H1 (cell line): ENCODE measurements at regions not wholly inside any gene's neighbourhood (a gene's known extent, or its start where the extent isn't known, plus 50 kb on each side); places are given as distances from the start of the nearest gene placed in this dataset.

ENCODE experiments used
- CTCF ChIA-PET: fragments of 300-600 bp; sonication (Branson Sonifier 250); formaldehyde crosslinking; loops from one replicate; lab custom pipeline; 2021; ENCODE audit not compliant: partially characterized antibody; lab: Charles Lee
- POLR2A ChIA-PET: fragments of 300-600 bp; sonication (Branson Sonifier 250); formaldehyde crosslinking; loops from one replicate; lab custom pipeline; 2021; ENCODE audit warnings: inconsistent platforms; ENCODE audit not compliant: partially characterized antibody; lab: Charles Lee
- DNase-seq, 2 experiments: peaks; one replicate each; pipeline versions ENCODE4 v3.0.0 to v3.0.0-alpha.2; 2010 to 2022; ENCODE audit warnings: low spot score in 2 of 2, low read depth in 1 of 2, mixed read lengths in 1 of 2
- FAIRE-seq: peaks from 2 replicates; lab custom pipeline; 2011; peaks lifted over from hg19 to GRCh38; lab: Jason Lieb, UNC
- H2AFZ ChIP-seq: 2 replicates; pipeline ENCODE4 v1.8.1; 2012; ENCODE audit warnings: low read length, inconsistent platforms
- H2AK5ac ChIP-seq: 2 replicates; pipeline ENCODE4 v1.6.1; 2013; ENCODE audit warnings: low read depth, low read length
- H2BK120ac ChIP-seq: replicated peaks from 2 replicates; pipeline ENCODE3; 2013; ENCODE audit warnings: low read depth, low read length, inconsistent platforms
- H2BK12ac ChIP-seq: 2 replicates; pipeline ENCODE4 v1.6.1; 2013; ENCODE audit warnings: low read depth, low read length
- H2BK15ac ChIP-seq: 2 replicates; pipeline ENCODE4 v1.6.1; 2013; ENCODE audit warnings: low read length
- H2BK20ac ChIP-seq: 2 replicates; pipeline ENCODE4 v1.6.1; 2013; ENCODE audit warnings: low read length
- H2BK5ac ChIP-seq: 2 replicates; pipeline ENCODE4 v1.6.1; 2013; ENCODE audit warnings: low read depth, low read length
- H3K14ac ChIP-seq: 2 replicates; pipeline ENCODE4 v1.6.1; 2013; ENCODE audit warnings: inconsistent platforms; ENCODE audit not compliant: insufficient read length
- H3K18ac ChIP-seq: 2 replicates; pipeline ENCODE4 v1.6.1; 2013; ENCODE audit warnings: low read length; ENCODE audit errors: extremely low read depth
- H3K23ac ChIP-seq: 2 replicates; pipeline ENCODE4 v1.6.1; 2013; ENCODE audit warnings: inconsistent platforms; ENCODE audit not compliant: insufficient read length
- H3K23me2 ChIP-seq: 2 replicates; pipeline ENCODE4 v1.6.1; 2013; ENCODE audit warnings: low read depth, low read length
- H3K27ac ChIP-seq: 2 replicates; pipeline ENCODE4 v1.6.1; 2011; ENCODE audit warnings: low read depth, low read length, inconsistent platforms
- H3K27me3 ChIP-seq, 4 experiments: replicated peaks in 1 of 4; 1 replicate in 1 of 4; 2 replicates in 3 of 4; pipeline versions ENCODE4 v1.6.1 to v1.8.1; 2011 to 2013; ENCODE audit warnings: low read length in 3 of 4, mild to moderate bottlenecking in 3 of 4, inconsistent platforms in 2 of 4, mixed read lengths in 2 of 4, moderate library complexity in 1 of 4; ENCODE audit not compliant: control insufficient read depth in 3 of 4, insufficient read depth in 3 of 4; ENCODE audit errors: extremely low read depth in 1 of 4
- H3K36me3 ChIP-seq, 4 experiments: 2 replicates each; pipeline versions ENCODE4 v1.6.1 to v1.8.1; 2011 to 2013; ENCODE audit warnings: mild to moderate bottlenecking in 4 of 4, low read length in 3 of 4, moderate library complexity in 2 of 4, control low read depth in 1 of 4, inconsistent platforms in 1 of 4; ENCODE audit not compliant: insufficient read depth in 4 of 4, control insufficient read depth in 2 of 4
- H3K4ac ChIP-seq: replicated peaks from 2 replicates; pipeline ENCODE3; 2013; ENCODE audit warnings: low read length, low read depth, mixed read lengths, inconsistent platforms; ENCODE audit not compliant: insufficient read length
- H3K4me1 ChIP-seq, 4 experiments: replicated peaks in 1 of 4; 1 replicate in 1 of 4; 2 replicates in 3 of 4; pipeline versions ENCODE4 v1.6.1 to v1.8.1; 2011 to 2013; ENCODE audit warnings: low read length in 3 of 4, inconsistent platforms in 2 of 4, mixed read lengths in 1 of 4; ENCODE audit not compliant: insufficient read depth in 4 of 4, control insufficient read depth in 3 of 4
- H3K4me2 ChIP-seq, 2 experiments: 2 replicates each; pipeline versions ENCODE4 v1.6.1 to v1.8.1; 2011 to 2013; ENCODE audit warnings: low read depth in 2 of 2, low read length in 2 of 2, control low read depth in 1 of 2, inconsistent platforms in 1 of 2, mild to moderate bottlenecking in 1 of 2; ENCODE audit not compliant: insufficient read depth in 1 of 2
- H3K4me3 ChIP-seq, 4 experiments: fragments of 200-600, 300-600 bp in 1 of 4; sonication (generic), shearing (Covaris generic), sonication (Bioruptor Twin) in 1 of 4; 2 replicates each; pipeline versions ENCODE4 v1.5.1 to v1.8.1; 2011 to 2016; ENCODE audit warnings: low read length in 4 of 4, low read depth in 3 of 4, control low read depth in 2 of 4, inconsistent platforms in 2 of 4, mild to moderate bottlenecking in 2 of 4, mixed read lengths in 1 of 4, moderate library complexity in 1 of 4; ENCODE audit not compliant: insufficient read depth in 2 of 4; ENCODE audit errors: extremely low read depth in 1 of 4
- H3K56ac ChIP-seq: replicated peaks from 2 replicates; pipeline ENCODE3; 2013; ENCODE audit warnings: low read depth, mild to moderate bottlenecking, mixed read lengths, low read length, inconsistent platforms; ENCODE audit not compliant: insufficient read length
- H3K79me1 ChIP-seq: 2 replicates; pipeline ENCODE4 v1.6.1; 2013; ENCODE audit warnings: low read depth, low read length, control low read depth
- H3K79me2 ChIP-seq, 2 experiments: 2 replicates each; pipeline versions ENCODE4 v1.6.1 to v1.8.1; 2012 to 2013; ENCODE audit warnings: low read length in 2 of 2, mild to moderate bottlenecking in 2 of 2, inconsistent platforms in 1 of 2; ENCODE audit not compliant: insufficient read depth in 2 of 2, control insufficient read depth in 1 of 2
- H3K9ac ChIP-seq, 4 experiments: replicated peaks in 1 of 4; 1 replicate in 1 of 4; 2 replicates in 3 of 4; pipeline versions ENCODE4 v1.6.1 to v1.8.1; 2011 to 2013; ENCODE audit warnings: low read depth in 3 of 4, low read length in 3 of 4, control low read depth in 2 of 4, mild to moderate bottlenecking in 2 of 4, moderate library complexity in 2 of 4, inconsistent platforms in 1 of 4; ENCODE audit errors: extremely low read depth in 1 of 4
- H3K9me3 ChIP-seq, 2 experiments: 2 replicates each; pipeline versions ENCODE4 v1.6.1 to v1.8.1; 2012 to 2013; ENCODE audit warnings: mild to moderate bottlenecking in 2 of 2, moderate library complexity in 2 of 2, control low read depth in 1 of 2, inconsistent platforms in 1 of 2, low read depth in 1 of 2, low read length in 1 of 2, mixed read lengths in 1 of 2; ENCODE audit not compliant: insufficient read depth in 2 of 2
- H4K20me1 ChIP-seq, 2 experiments: replicated peaks in 1 of 2; 2 replicates each; pipeline versions ENCODE3 to v1.8.1; 2011 to 2013; ENCODE audit warnings: inconsistent platforms in 2 of 2, low read length in 2 of 2, mild to moderate bottlenecking in 1 of 2; ENCODE audit not compliant: insufficient read depth in 2 of 2, control insufficient read depth in 1 of 2
- H4K5ac ChIP-seq: 2 replicates; pipeline ENCODE4 v1.6.1; 2013; ENCODE audit warnings: low read length, low read depth, mixed read lengths, inconsistent platforms; ENCODE audit not compliant: insufficient read length
- H4K8ac ChIP-seq: 2 replicates; pipeline ENCODE4 v1.8.0; 2013; ENCODE audit warnings: mild to moderate bottlenecking, moderate library complexity, low read length, inconsistent platforms; ENCODE audit not compliant: insufficient read depth; ENCODE audit errors: extremely low read depth
- H4K91ac ChIP-seq: replicated peaks from 2 replicates; pipeline ENCODE3; 2013; ENCODE audit warnings: low read length, mixed read lengths, inconsistent platforms; ENCODE audit not compliant: insufficient read length
- ATF2 ChIP-seq: IDR thresholded peaks from 2 replicates; pipeline ENCODE4 v1.6.1; 2012; ENCODE audit warnings: low read length, inconsistent platforms
- CTBP2 ChIP-seq: IDR thresholded peaks from 2 replicates; pipeline ENCODE4 v1.7.0; 2011; ENCODE audit warnings: borderline replicate concordance, mild to moderate bottlenecking, moderate library complexity, mixed read lengths, low read length; ENCODE audit not compliant: insufficient read depth, insufficient read length
- HDAC6 ChIP-seq: IDR thresholded peaks from one replicate; pipeline ENCODE4 v1.7.1; 2012; ENCODE audit warnings: low read depth, mild to moderate bottlenecking, inconsistent platforms, low read length, moderate library complexity
- KDM5A ChIP-seq: fragments of 200-600 bp; IDR thresholded peaks from 2 replicates; pipeline ENCODE4 v1.7.1; 2012; ENCODE audit warnings: mild to moderate bottlenecking, low read length, inconsistent platforms, mixed read lengths
- POLR2A ChIP-seq, 2 experiments: IDR thresholded peaks; 1 replicate in 1 of 2; 2 replicates in 1 of 2; pipeline ENCODE4 v1.6.1; 2011; ENCODE audit warnings: low read depth in 2 of 2, low read length in 2 of 2, mild to moderate bottlenecking in 2 of 2; ENCODE audit errors: control extremely low read depth in 1 of 2
- POLR2AphosphoS5 ChIP-seq: IDR thresholded peaks from 2 replicates; pipeline ENCODE4 v1.6.1; 2011; ENCODE audit warnings: low read depth, low read length
- POU5F1 ChIP-seq: IDR thresholded peaks from 2 replicates; pipeline ENCODE4 v1.6.1; 2011; ENCODE audit warnings: low read depth, mild to moderate bottlenecking, low read length, moderate library complexity
- RXRA ChIP-seq: IDR thresholded peaks from 2 replicates; pipeline ENCODE4 v1.6.1; 2011; ENCODE audit warnings: low read depth, mild to moderate bottlenecking, low read length, moderate library complexity; ENCODE audit not compliant: insufficient read depth
- TBP ChIP-seq: IDR thresholded peaks from 2 replicates; pipeline ENCODE4 v1.6.1; 2011; ENCODE audit warnings: low read depth, low read length, improper control_type of control experiment
- WGBS, 2 experiments: shearing (Covaris generic) in 1 of 2; methylation state at CpG; one replicate each; pipeline versions ENCODE4 v1.1.6 to v1.1.7; 2013 to 2015; ENCODE audit warnings: low lambda C conversion rate in 2 of 2, mixed read lengths in 2 of 2, inconsistent platforms in 1 of 2, low coverage in 1 of 2, missing lambda C conversion rate in 1 of 2; ENCODE audit not compliant: insufficient replicate concordance in 2 of 2, insufficient coverage in 1 of 2, insufficient read length in 1 of 2; ENCODE audit errors: extremely low coverage in 1 of 2, missing lambda C conversion rate in 1 of 2; 5-methylcytosine and 5-hydroxymethylcytosine counted together

GRCh38 chr5:179410291-179411160, 65.3 kb upstream of the ADAMTS2 start:
- no peak overlapping the region for H3K14ac ChIP-seq
- no peaks in the 10 kb centered on the region; a peak in 1 of 7 replicates for H3K4me1 ChIP-seq
- peaks cover 0 to 4% of the 10 kb centered on the region in 2 experiments; a peak in 1 of 4 replicates for H3K9me3 ChIP-seq
- WGBS, 2 experiments = 90% methylated on average over 27 of the region's 27 CpGs; no CpG with 5 or more reads in 1 of the 2 experiments
- no peak overlapping the region for H2BK120ac ChIP-seq
- H3K79me1 ChIP-seq = no peaks in the 10 kb centered on the region
- ChIA-PET POLR2A (no interaction called here), CTCF (no interaction called here)
- no peaks in the 10 kb centered on the region for H3K27me3 ChIP-seq
- H4K20me1 ChIP-seq = no peaks in the 10 kb centered on the region
- H3K4me2 ChIP-seq = no peak overlapping the region
- no peak overlapping the region for H2BK5ac ChIP-seq
- no peak overlapping the region for H3K9ac ChIP-seq
- H2AFZ ChIP-seq = peak overlapping the region; percentile 21; the same call in 1 of the 2 replicates
- H3K23me2 ChIP-seq = no peaks in the 10 kb centered on the region
- no peak overlapping the region for H3K23ac ChIP-seq
- DNase-seq (peak in 1 of 2 experiments; percentile 43), FAIRE-seq (no peak)
- TF ChIP-seq TBP = no peak
- TF ChIP-seq KDM5A = no peak
- TF ChIP-seq CTBP2 = no peak
- TF ChIP-seq RXRA = no peak
- no peak for TF ChIP-seq POLR2AphosphoS5
- no peak for TF ChIP-seq ATF2
- TF ChIP-seq POU5F1 = no peak
- no peak for TF ChIP-seq HDAC6
- no peak for TF ChIP-seq POLR2A (IDR thresholded peaks at IDR 0.05; ENCODE audit: control extremely low read depth in 1 of 2, low read depth in 2 of 2, low read length in 2 of 2)
- H3K4ac ChIP-seq = no peak overlapping the region
- no peak overlapping the region; the same call in 1 of the 2 replicates for H3K18ac ChIP-seq
- H3K79me2 ChIP-seq = no peaks in the 10 kb centered on the region
- no peak overlapping the region for H3K56ac ChIP-seq
- no peak overlapping the region for H4K5ac ChIP-seq
- H2BK12ac ChIP-seq = no peak overlapping the region
- H3K36me3 ChIP-seq = no peaks in the 10 kb centered on the region
- no peak overlapping the region for H3K27ac ChIP-seq
- H3K4me3 ChIP-seq = no peak overlapping the region
- H4K8ac ChIP-seq = peak overlapping the region; percentile 68; the same call in 1 of the 2 replicates
- no peak overlapping the region for H2AK5ac ChIP-seq
- no peak overlapping the region for H2BK15ac ChIP-seq
- H4K91ac ChIP-seq = no peak overlapping the region
- H2BK20ac ChIP-seq = no peak overlapping the region
